Neural crest cell (in vitro differentiated cells): ENCODE measurements at regions not wholly inside any gene's neighbourhood (a gene's known extent, or its start where the extent isn't known, plus 50 kb on each side); places are given as distances from the start of the nearest gene placed in this dataset.

ENCODE experiments used
- DNase-seq: peaks from one replicate; pipeline ENCODE4 v3.0.0; 2021; ENCODE audit warnings: low read depth, mixed read lengths, low spot score
- H3K27ac Mint-ChIP-seq: one replicate; pipeline ENCODE4 v1.8.0; 2021; ENCODE audit warnings: mild to moderate bottlenecking, mixed read lengths; ENCODE audit not compliant: unreplicated experiment
- H3K27me3 Mint-ChIP-seq: 2 replicates; pipeline ENCODE4 v1.8.0; 2021; ENCODE audit warnings: low read depth, mild to moderate bottlenecking, mixed read lengths
- H3K36me3 Mint-ChIP-seq: 2 replicates; pipeline ENCODE4 v1.8.0; 2021; ENCODE audit warnings: low read depth, mild to moderate bottlenecking, mixed read lengths
- H3K4me1 Mint-ChIP-seq: 2 replicates; pipeline ENCODE4 v1.8.0; 2021; ENCODE audit warnings: mixed read lengths
- H3K4me3 Mint-ChIP-seq: one replicate; pipeline ENCODE4 v1.8.0; 2021; ENCODE audit warnings: mild to moderate bottlenecking, mixed read lengths
- H3K9me3 Mint-ChIP-seq: 2 replicates; pipeline ENCODE4 v1.8.0; 2021; ENCODE audit warnings: mixed read lengths
- TF ChIP-seq, protein P1 (sequence below): fragments of 200-600 bp; sonication (generic); conservative IDR thresholded peaks from 2 replicates; pipeline ENCODE4 v1.5.0; 2021; ENCODE audit warnings: antibody characterized with exemption, mild to moderate bottlenecking

- peaks cover 97% of the 10 kb centered on the region for H3K27me3 Mint-ChIP-seq
- no peak overlapping the region for H3K4me3 Mint-ChIP-seq
- no peak for DNase-seq
- H3K4me1 Mint-ChIP-seq: peaks cover 14% of the 10 kb centered on the region
- H3K27ac Mint-ChIP-seq: no peak overlapping the region
- H3K9me3 Mint-ChIP-seq: no peaks in the 10 kb centered on the region
- no peaks in the 10 kb centered on the region for H3K36me3 Mint-ChIP-seq
- TF ChIP-seq, protein P1, sequence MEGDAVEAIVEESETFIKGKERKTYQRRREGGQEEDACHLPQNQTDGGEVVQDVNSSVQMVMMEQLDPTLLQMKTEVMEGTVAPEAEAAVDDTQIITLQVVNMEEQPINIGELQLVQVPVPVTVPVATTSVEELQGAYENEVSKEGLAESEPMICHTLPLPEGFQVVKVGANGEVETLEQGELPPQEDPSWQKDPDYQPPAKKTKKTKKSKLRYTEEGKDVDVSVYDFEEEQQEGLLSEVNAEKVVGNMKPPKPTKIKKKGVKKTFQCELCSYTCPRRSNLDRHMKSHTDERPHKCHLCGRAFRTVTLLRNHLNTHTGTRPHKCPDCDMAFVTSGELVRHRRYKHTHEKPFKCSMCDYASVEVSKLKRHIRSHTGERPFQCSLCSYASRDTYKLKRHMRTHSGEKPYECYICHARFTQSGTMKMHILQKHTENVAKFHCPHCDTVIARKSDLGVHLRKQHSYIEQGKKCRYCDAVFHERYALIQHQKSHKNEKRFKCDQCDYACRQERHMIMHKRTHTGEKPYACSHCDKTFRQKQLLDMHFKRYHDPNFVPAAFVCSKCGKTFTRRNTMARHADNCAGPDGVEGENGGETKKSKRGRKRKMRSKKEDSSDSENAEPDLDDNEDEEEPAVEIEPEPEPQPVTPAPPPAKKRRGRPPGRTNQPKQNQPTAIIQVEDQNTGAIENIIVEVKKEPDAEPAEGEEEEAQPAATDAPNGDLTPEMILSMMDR: no peak
These were observed 57.2 kb upstream of the PAX2 start for GRCh38 chr10:100688201-100688600.

DNA sequence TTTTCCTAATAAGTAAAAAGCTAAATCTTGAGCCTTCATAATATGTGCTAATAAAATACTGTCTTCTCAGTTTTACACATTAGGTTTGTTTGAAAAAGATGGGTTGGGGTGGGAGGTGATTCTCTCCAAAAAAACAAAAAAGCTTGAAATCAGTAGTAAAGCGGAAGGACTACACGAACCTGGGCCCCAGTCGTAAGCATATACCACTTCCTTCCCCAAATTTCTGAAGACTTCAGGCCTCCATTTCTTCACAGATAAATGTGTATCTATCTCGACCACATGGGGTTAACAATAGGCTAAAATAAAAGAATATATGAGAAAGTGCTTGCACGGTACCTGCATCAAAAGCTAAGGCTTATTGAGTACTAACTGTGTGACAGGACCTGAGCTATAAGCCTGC is 51.6 kb upstream of the PAX2 start:
- Mint-ChIP-seq H3K9me3 (no peaks in the 10 kb centered on the region), H3K27me3 (peaks cover 64% of the 10 kb centered on the region), H3K4me1 (no peaks in the 10 kb centered on the region), H3K36me3 (no peaks in the 10 kb centered on the region), H3K4me3 (no peak overlapping the region), H3K27ac (no peak overlapping the region)
- DNase-seq: no peak
- TF ChIP-seq, protein P1: no peak
